WTC11 (cell line): ENCODE measurements at regions not wholly inside any gene's neighbourhood (a gene's known extent, or its start where the extent isn't known, plus 50 kb on each side); places are given as distances from the start of the nearest gene placed in this dataset.

ENCODE experiments used
- ATAC-seq: fragments of 200-7000 bp; cut with Tn5 transposase; 2 replicates; pipeline ENCODE4 v1.10.0; 2021; ENCODE audit warnings: mild to moderate bottlenecking, moderate library complexity
- CTCF ChIA-PET: fragments of 300-600 bp; sonication (Branson Sonifier 250); formaldehyde crosslinking; loops from one replicate; lab custom pipeline; 2021; ENCODE audit warnings: antibody characterized with exemption; lab: Charles Lee
- POLR2A ChIA-PET: fragments of 350-600 bp; sonication (Branson Sonifier 250); formaldehyde crosslinking; loops from one replicate; lab custom pipeline; 2021; ENCODE audit warnings: antibody characterized with exemption; lab: Charles Lee
- DNase-seq: peaks from one replicate; pipeline ENCODE4 v3.0.0; 2021; ENCODE audit warnings: low spot score
- H3K27ac Mint-ChIP-seq: 2 replicates; pipeline ENCODE4 v1.8.0; 2021; ENCODE audit warnings: mixed read lengths
- H3K27me3 Mint-ChIP-seq: 2 replicates; pipeline ENCODE4 v1.8.0; 2021; ENCODE audit warnings: low read depth, mild to moderate bottlenecking, moderate library complexity, mixed read lengths
- H3K36me3 Mint-ChIP-seq: 2 replicates; pipeline ENCODE4 v1.8.0; 2021; ENCODE audit warnings: mixed read lengths
- H3K4me1 Mint-ChIP-seq: 2 replicates; pipeline ENCODE4 v1.8.0; 2022; ENCODE audit warnings: mixed read lengths
- H3K4me3 Mint-ChIP-seq: 2 replicates; pipeline ENCODE4 v1.8.0; 2021; ENCODE audit warnings: mild to moderate bottlenecking, moderate library complexity, mixed read lengths
- H3K9me3 Mint-ChIP-seq: 2 replicates; pipeline ENCODE4 v1.8.0; 2021; ENCODE audit warnings: mixed read lengths
- CBFB ChIP-seq: sonication (generic); formaldehyde crosslinking; IDR thresholded peaks from 2 replicates; pipeline ENCODE4 v1.8.1; 2022; ENCODE audit warnings: mild to moderate bottlenecking, low read depth, missing genetic modification reagents
- ETV6 ChIP-seq: sonication (generic); formaldehyde crosslinking; IDR thresholded peaks from 2 replicates; pipeline ENCODE4 v1.8.1; 2022; ENCODE audit warnings: mild to moderate bottlenecking, missing genetic modification reagents
- FOXJ3 ChIP-seq: sonication (generic); formaldehyde crosslinking; IDR thresholded peaks from 2 replicates; pipeline ENCODE4 v1.9.0; 2021; ENCODE audit warnings: missing genetic modification reagents, mild to moderate bottlenecking, borderline replicate concordance
- HMGA2 ChIP-seq: fragments of 250-450 bp; sonication (Bioruptor Pico); IDR thresholded peaks from 2 replicates; pipeline ENCODE4 v1.4.0; 2021; ENCODE audit warnings: mild to moderate bottlenecking, moderate library complexity
- JUN ChIP-seq: sonication (generic); formaldehyde crosslinking; IDR thresholded peaks from 2 replicates; pipeline ENCODE4 v1.8.0; 2023; ENCODE audit warnings: mild to moderate bottlenecking, missing genetic modification reagents
- KAT7 ChIP-seq: sonication (generic); formaldehyde crosslinking; IDR thresholded peaks from 2 replicates; pipeline ENCODE4 v1.8.1; 2023; ENCODE audit warnings: missing genetic modification reagents, mild to moderate bottlenecking, borderline replicate concordance
- MYBL2 ChIP-seq: sonication (generic); formaldehyde crosslinking; IDR thresholded peaks from 2 replicates; pipeline ENCODE4 v1.8.1; 2023; ENCODE audit warnings: mild to moderate bottlenecking, moderate library complexity, missing genetic modification reagents
- RORB ChIP-seq: fragments of 250-450 bp; sonication (Bioruptor Pico); IDR thresholded peaks from 2 replicates; pipeline ENCODE4 v1.9.0; 2021; ENCODE audit warnings: mild to moderate bottlenecking
- TCF7 ChIP-seq: sonication (generic); formaldehyde crosslinking; IDR thresholded peaks from 2 replicates; pipeline ENCODE4 v1.8.0; 2022; ENCODE audit warnings: mild to moderate bottlenecking, low read depth, missing genetic modification reagents, moderate library complexity
- TEAD4 ChIP-seq: sonication (generic); formaldehyde crosslinking; IDR thresholded peaks from 2 replicates; pipeline ENCODE4 v1.8.0; 2022; ENCODE audit warnings: mild to moderate bottlenecking, missing genetic modification reagents
- ZNF396 ChIP-seq: fragments of 250-450 bp; sonication (Bioruptor Pico); IDR thresholded peaks from 2 replicates; pipeline ENCODE4 v1.8.0; 2021; ENCODE audit warnings: mild to moderate bottlenecking, moderate library complexity, borderline replicate concordance
- ZNF423 ChIP-seq: fragments of 250-450 bp; sonication (Bioruptor Pico); IDR thresholded peaks from 2 replicates; pipeline ENCODE4 v2.1.2; 2022; ENCODE audit warnings: mild to moderate bottlenecking, moderate library complexity
- ZNF671 ChIP-seq: fragments of 250-450 bp; sonication (Bioruptor Pico); IDR thresholded peaks from 2 replicates; pipeline ENCODE4 v1.8.0; 2021; ENCODE audit warnings: mild to moderate bottlenecking
- TF ChIP-seq, protein P1 (sequence below): sonication (generic); formaldehyde crosslinking; IDR thresholded peaks from 2 replicates; pipeline ENCODE4 v1.8.1; 2023; ENCODE audit warnings: mild to moderate bottlenecking, missing genetic modification reagents, moderate library complexity
- TF ChIP-seq, protein P2 (sequence below): sonication (generic); formaldehyde crosslinking; IDR thresholded peaks from 2 replicates; pipeline ENCODE4 v1.8.0; 2022; ENCODE audit warnings: mild to moderate bottlenecking, missing genetic modification reagents
- TF ChIP-seq, protein P3 (sequence below): fragments of 250-450 bp; sonication (Bioruptor Pico); IDR thresholded peaks from 2 replicates; pipeline ENCODE4 v1.9.0; 2021; ENCODE audit warnings: mild to moderate bottlenecking
- TF ChIP-seq, protein P4 (sequence below): sonication (generic); formaldehyde crosslinking; IDR thresholded peaks from 2 replicates; pipeline ENCODE4 v1.8.1; 2022; ENCODE audit warnings: missing genetic modification reagents, borderline replicate concordance

DNA sequence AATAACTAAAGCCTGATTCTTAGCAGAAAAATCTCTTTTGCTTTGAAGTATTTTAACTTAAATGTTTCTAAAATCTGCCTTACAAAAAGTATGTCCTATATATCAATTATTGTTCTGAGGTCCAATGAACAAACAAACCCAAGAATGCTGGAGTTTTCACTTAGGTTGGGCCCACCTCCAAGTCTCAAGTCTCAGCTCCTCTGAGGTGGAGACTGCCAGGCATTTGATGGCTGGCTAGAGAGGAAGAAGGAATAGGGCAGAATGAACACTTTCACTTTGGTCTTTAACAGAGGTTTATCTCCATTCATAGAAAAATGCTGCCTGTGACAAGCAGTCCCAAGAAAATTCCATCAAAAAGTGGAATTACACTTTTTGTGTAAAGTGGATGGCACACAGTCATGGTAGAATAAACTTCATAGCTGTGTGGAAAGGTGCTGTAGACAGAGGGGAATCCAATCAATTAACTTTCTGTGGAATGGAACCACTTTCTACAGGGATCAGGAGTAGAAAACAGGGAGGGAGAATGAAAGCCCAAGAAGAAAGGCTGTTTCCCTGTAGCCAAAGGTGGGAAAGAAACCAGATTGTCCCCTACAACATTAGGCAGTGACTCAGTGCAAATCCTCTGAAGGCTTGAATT is 349.4 kb upstream of the RUNX1 start (continued):
- TF ChIP-seq KAT7 (no peak), CBFB (CRISPR knock-in tag) (no peak), ETV6 (CRISPR knock-in tag) (no peak), TEAD4 (no peak)
- TF ChIP-seq, protein P1, sequence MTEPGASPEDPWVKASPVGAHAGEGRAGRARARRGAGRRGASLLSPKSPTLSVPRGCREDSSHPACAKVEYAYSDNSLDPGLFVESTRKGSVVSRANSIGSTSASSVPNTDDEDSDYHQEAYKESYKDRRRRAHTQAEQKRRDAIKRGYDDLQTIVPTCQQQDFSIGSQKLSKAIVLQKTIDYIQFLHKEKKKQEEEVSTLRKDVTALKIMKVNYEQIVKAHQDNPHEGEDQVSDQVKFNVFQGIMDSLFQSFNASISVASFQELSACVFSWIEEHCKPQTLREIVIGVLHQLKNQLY (CRISPR knock-in tag): no peak
- TF ChIP-seq, protein P2, sequence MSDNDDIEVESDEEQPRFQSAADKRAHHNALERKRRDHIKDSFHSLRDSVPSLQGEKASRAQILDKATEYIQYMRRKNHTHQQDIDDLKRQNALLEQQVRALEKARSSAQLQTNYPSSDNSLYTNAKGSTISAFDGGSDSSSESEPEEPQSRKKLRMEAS: no peak

DNA sequence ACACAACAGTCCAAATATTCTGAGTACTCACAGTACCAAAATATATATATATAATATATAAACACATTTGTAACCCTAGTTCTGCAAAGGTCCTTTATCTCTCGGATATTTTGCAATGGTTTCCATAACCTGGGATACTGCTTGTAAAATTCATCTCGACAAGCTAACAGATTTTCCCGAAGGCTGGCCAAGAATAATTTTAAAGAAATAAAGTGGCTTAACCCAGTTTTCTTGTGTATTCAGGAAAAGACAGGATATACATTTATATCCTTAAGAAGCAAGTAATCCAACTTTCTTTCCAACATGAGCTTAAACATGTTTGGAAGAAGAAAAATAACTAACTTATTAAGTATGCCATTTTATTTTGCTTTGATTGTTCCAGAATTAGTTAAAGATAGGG is 348.7 kb upstream of the RUNX1 start:
- H3K27me3 Mint-ChIP-seq: 0 out of 2 replicates have a peak, but pooled peaks cover 2% of the 10 kb centered on the region
- no peaks in the 10 kb centered on the region for H3K36me3 Mint-ChIP-seq
- H3K9me3 Mint-ChIP-seq: peaks cover 8% of the 10 kb centered on the region; the same call in 1 of the 2 replicates
- H3K4me3 Mint-ChIP-seq: no peak overlapping the region
- ChIA-PET POLR2A (no interaction called here), CTCF (interaction anchor here (1.8 kb wide), 1 partner anchor 652 kb away, joined by 5 read pairs; no protein-coding TSS in a partner anchor)
- TF ChIP-seq TCF7 (CRISPR knock-in tag) (no peak), ZNF396 (CRISPR knock-in tag) (no peak)
- TF ChIP-seq, protein P1 (CRISPR knock-in tag): no peak
- TF ChIP-seq, protein P3, sequence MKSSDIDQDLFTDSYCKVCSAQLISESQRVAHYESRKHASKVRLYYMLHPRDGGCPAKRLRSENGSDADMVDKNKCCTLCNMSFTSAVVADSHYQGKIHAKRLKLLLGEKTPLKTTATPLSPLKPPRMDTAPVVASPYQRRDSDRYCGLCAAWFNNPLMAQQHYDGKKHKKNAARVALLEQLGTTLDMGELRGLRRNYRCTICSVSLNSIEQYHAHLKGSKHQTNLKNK (CRISPR knock-in tag): no peak
- H3K27ac Mint-ChIP-seq: no peak overlapping the region
- ATAC-seq (no peak), DNase-seq (no peak)
- peaks cover 28% of the 10 kb centered on the region for H3K4me1 Mint-ChIP-seq

DNA sequence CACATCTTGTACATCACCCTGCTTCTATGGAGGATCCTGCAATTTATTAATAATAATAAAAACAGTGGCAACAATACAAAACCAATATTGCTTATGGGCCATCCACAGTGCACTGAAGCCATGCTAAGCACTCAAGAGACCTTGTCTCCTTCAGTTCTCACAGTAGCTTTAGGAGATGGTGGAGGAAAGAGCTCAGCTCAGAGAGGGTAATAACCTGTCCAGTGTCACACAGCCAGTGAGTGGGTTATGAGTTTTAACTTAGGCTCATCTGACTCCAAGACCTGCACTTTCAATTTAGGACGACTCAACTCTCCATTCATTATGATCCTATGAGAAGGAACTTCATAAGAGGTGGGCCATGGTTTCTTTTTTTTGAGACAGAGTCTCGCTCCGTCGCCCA is 347.6 kb upstream of the RUNX1 start:
- DNase-seq (no peak), ATAC-seq (no peak)
- no peak overlapping the region for H3K4me3 Mint-ChIP-seq
- peaks cover 28% of the 10 kb centered on the region for H3K4me1 Mint-ChIP-seq
- TF ChIP-seq FOXJ3 (CRISPR knock-in tag) (no peak), ZNF671 (CRISPR knock-in tag) (no peak)
- ChIA-PET CTCF (interaction anchor here (0.9 kb wide), 1 partner anchor 111 kb away, joined by 3 read pairs; no protein-coding TSS in a partner anchor), POLR2A (no interaction called here)
- no peaks in the 10 kb centered on the region for H3K36me3 Mint-ChIP-seq
- H3K27ac Mint-ChIP-seq: no peak overlapping the region
- H3K9me3 Mint-ChIP-seq: peaks cover 10% of the 10 kb centered on the region
- H3K27me3 Mint-ChIP-seq: 0 out of 2 replicates have a peak, but pooled peaks cover 2% of the 10 kb centered on the region

DNA sequence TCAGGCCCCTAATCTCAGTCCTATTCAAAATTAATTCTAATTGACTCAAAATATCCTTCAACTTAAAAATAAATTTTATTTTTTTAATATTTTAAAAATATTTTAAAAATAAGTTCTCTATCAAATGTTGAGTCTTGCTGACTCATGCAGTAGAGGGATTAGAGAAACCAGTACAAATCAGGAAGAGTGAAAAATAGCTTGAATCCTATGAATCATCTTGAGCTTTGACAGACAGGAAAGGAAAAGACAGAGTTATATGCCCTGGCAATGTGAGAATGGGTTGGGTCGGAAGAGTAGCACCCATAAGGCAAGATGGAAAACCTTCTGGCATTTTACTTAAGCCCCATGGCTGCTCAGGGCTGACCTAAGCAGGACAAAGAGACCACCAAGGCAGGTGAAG is 346.6 kb upstream of the RUNX1 start:
- no peak overlapping the region for H3K27ac Mint-ChIP-seq
- no peak overlapping the region for H3K4me3 Mint-ChIP-seq
- CTCF ChIA-PET: interaction anchor here (0.7 to 0.9 kb wide), 2 partner anchors 112 to 669 kb away, joined by 3 read pairs; no protein-coding TSS in a partner anchor
- H3K4me1 Mint-ChIP-seq: peaks cover 20% of the 10 kb centered on the region
- H3K36me3 Mint-ChIP-seq: no peaks in the 10 kb centered on the region
- DNase-seq (no peak), ATAC-seq (no peak)
- H3K27me3 Mint-ChIP-seq: 0 out of 2 replicates have a peak, but pooled peaks cover 2% of the 10 kb centered on the region
- peaks cover 19% of the 10 kb centered on the region for H3K9me3 Mint-ChIP-seq
- POLR2A ChIA-PET: no interaction called here
- TF ChIP-seq ZNF396 (CRISPR knock-in tag) (no peak), TEAD4 (no peak), MYBL2 (CRISPR knock-in tag) (no peak), RORB (CRISPR knock-in tag) (no peak), JUN (CRISPR knock-in tag) (no peak), HMGA2 (peak; percentile 33; the same call in 1 of the 2 replicates), ZNF423 (CRISPR knock-in tag) (no peak)
- TF ChIP-seq, protein P4, sequence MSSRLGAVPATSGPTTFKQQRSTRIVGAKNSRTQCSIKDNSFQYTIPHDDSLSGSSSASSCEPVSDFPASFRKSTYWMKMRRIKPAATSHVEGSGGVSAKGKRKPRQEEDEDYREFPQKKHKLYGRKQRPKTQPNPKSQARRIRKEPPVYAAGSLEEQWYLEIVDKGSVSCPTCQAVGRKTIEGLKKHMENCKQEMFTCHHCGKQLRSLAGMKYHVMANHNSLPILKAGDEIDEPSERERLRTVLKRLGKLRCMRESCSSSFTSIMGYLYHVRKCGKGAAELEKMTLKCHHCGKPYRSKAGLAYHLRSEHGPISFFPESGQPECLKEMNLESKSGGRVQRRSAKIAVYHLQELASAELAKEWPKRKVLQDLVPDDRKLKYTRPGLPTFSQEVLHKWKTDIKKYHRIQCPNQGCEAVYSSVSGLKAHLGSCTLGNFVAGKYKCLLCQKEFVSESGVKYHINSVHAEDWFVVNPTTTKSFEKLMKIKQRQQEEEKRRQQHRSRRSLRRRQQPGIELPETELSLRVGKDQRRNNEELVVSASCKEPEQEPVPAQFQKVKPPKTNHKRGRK (CRISPR knock-in tag): no peak
